HG03066 (cell line): ENCODE measurements at regions not wholly inside any gene's neighbourhood (a gene's known extent, or its start where the extent isn't known, plus 50 kb on each side); places are given as distances from the start of the nearest gene placed in this dataset.
A peak's percentile ranks its signal among the peaks of the same experiment; 100 is the strongest.

Experiments
- ATAC-seq: cut with Tn5 transposase; IDR thresholded peaks from one replicate; pipeline ENCODE4 v1.9.1; 2021; ENCODE audit warnings: low read depth; ENCODE audit not compliant: unreplicated experiment

DNA sequence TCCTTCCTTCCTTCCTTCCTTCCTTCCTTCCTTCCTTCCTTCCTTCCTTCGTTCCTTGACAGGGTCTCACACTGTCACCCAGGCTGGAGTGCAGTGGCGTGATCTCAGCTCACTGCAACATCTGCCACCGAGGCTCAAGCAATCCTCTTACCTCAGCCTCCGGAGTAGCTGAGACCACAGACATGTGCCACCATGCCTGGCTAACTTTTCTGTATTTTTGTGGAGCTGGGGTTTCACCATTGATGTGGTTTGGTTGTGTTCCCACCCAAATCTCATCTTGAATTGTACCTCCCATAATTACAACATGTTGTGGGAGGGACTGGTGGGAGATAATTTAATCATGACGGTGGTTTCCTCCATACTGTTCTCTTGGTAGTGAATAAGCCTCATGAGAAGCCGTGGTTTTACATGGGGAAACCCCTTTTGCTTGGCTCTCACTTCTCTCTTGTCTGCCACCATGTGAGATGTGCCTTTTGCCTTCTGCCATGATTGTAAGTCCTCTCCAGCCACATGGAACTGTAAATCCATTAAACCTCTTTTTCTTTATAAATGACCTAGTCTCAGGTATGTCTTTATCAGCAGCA lies 90.3 kb upstream of the MPHOSPH6 start:
- ATAC-seq = no peak

DNA sequence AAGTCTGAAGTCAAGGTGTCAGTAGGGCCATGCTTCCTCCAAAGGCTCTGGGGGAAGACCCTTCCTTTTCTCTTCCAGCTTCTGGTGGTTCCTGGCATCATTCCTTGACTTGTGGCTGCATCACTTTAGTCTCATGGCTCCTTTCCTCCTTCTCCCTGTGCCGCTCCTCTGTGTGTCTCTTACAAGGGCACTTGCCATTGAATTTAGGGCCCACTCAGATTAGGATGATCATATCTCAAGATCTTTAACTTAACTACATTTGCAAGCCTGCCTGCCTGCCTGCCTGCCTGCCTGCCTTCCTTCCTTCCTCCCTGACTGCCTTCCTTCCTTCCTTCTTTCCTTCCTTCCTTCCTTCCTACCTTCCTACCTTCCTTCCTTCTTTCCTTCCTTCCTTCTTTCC lies 89.7 kb upstream of the MPHOSPH6 start:
- ATAC-seq = no peak

DNA sequence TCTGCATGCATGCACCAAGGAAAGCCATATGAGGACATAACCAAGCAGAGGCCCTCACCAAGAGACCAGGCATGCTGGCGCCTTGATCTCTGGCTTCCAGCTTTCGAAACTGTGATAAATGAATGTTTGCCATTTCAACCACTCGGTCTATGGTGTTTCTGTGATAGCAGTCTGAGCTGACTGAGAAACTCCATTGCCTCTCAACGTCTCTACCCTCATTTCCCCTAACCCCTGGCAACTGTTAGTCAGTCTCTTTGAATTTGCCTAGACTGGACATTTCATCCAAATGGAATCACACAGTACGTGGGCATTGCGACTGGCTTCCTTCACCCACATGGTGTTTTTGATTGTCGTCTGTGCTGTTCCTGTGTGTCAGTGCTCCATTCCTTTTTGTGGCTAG lies 88.0 kb upstream of the MPHOSPH6 start:
- ATAC-seq = no peak

DNA sequence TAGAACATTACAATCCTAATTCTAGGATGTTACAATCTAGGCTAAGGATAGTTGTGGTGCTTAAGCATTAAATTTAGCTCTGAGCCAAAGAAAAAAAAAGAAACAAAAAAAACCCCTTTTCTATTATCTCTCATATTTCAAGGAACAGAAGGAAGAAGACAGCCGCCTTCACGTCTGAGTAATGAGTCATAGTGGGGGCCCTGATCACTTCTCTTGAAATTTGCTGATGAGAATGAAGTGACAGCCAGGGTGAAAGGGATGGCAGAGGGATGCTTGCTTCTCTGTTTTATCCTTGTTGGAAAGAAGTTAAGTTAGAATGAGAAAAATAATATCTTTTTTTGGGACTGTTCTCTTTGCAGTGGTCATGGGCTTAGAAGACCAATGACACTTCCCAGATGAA lies 82.6 kb upstream of the MPHOSPH6 start:
- no peak for ATAC-seq

DNA sequence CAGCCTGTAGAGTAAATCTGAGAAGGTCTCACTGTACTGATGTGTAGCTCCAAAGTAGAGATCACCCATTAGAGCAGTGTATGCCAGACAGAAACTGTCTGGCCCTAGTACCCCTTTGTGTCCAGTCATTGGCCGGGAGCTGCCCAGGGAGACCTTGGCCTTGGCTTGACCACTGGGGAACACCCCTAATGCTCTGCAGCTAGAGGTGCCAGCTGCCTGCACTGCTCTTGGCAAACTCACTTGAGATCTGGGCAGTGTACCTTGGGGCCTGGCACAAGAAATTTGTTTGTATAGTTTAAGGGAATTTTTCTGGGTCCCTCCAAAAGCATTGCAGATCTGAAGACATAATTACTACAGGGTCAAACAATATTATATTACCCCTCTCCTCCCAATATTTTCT lies 78.7 kb upstream of the MPHOSPH6 start:
- ATAC-seq = no peak

DNA sequence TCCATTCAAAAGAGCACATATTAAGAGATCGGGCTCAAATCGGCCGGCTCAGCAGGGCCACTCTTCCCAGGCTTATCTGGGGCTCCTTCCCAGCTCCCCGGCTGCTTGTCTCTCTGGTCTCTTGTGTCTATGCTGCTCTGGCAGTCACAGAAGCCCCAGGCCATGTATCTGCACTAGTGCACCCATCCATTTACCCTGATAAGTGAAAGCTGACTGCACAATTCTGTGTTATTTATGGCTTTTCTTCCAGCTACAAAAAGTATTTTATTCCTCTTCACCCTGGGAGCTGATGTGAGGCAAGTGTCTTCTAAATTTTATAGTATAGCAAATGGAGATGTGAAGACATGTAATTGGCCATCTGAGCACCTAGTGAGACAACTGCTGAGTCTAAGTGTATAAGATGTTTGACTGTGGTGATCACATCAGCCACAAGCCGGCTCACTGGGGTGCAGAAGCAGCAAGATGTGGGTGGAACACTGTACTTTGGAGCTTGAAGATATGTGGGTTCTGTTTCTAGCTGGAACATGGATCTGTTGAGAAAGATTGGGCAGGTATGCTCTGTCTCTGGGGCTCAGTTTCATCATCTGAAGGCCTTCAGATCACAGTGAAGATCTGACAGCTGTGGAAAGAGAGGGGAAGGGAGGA lies 78.1 kb upstream of the MPHOSPH6 start:
- ATAC-seq = no peak

DNA sequence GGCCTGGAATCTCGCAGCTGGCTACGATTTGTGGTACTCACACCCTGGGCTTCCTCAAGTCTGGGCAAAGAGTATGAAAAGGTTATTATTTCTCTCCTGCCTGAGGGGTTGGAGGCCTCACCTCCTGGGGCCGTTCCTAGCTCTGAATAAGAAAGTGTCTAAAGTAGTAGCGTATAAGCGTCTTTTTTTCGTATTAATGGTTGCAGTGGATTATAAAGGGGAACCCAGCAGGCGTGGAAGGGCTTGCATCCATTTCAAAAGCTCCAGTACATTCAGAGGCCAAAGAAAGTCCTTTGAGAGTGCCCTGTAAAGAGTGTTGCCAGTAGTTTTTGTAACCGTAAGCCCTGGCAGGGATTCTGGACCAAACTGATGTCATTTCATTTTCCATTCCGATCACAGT lies 72.2 kb upstream of the MPHOSPH6 start:
- no peak for ATAC-seq

DNA sequence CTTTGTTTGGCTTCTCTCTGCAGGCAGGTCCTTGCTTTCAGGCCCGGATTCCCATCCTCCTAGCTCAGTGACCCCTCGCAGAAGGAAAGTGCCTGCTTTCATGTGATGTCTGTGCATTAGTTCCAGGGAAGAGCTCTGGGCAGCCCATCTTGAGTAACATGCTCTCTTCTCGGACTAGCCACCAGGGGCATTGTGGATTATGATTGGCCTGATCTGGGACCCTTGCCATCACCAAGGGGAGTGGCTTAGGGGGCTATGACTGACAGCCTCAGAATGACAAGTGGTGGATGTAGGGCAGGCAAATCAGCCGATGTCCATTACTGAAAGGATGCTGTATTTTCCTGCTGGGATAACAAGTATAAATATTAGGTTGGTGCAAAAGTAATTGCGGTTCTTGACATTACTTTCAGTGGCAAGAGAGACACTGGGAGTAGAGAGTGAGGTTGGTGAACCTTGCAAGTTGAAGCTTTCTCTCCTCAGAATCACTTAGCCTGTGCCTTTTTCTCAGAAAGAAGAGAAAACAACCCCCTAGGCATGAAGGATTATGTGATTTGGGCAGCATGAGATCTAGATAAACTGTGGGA lies 71.5 kb upstream of the MPHOSPH6 start:
- ATAC-seq = no peak

DNA sequence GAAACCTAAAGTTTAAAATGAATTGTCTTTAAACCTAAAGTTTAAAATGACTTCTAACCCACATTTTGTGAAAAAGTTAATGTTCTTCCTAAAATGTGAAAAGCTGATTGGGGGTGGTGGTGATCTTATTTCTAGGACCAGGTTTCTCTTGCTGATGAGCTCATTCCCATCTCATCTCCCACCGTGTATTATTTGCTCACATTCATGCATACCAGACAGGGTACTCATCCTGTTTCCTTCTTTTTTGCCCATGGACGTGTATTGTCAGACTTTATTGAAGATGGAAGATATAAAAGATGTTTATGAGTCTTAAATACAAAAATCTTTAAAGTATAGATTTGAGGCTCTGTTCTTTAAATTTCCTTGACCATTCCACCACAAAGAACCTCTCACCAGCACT lies 70.1 kb upstream of the MPHOSPH6 start:
- ATAC-seq = no peak

DNA sequence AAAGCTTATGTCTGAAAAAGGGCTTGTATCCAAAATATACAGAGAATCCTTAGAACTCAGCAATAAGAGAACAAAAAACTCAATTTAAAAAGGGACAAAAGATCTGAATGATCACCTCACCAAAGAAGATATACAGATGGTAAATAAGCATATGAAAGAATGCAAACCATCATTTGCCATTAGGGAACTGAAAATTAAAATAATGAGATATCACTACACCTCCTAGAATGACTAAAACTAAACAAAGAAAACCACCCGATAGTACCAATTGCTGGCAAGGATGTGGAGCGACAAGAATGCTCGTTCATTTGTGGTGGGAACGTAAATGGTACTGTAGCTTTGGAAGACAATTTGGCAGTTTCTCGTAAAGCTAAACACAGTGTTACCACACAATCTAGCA lies 66.9 kb upstream of the MPHOSPH6 start:
- no peak for ATAC-seq

DNA sequence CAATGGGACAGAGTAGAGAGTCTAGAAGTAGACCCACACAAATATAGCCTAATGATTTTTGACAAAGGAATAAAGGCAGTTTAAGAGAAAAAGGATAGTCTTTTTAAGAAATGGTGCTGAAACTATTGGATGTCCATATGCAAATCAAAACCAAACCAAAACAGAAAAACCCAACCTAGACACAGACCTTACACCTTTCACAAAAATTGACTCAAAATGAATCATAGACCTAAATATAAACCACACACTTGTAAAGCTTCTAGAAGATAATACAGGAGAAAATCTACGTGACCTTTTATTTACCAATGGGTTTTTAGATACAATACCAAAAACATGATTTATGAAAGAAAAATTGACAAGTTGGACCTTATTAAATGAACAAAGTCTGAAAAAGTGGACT lies 66.4 kb upstream of the MPHOSPH6 start:
- ATAC-seq = peak; percentile 54

DNA sequence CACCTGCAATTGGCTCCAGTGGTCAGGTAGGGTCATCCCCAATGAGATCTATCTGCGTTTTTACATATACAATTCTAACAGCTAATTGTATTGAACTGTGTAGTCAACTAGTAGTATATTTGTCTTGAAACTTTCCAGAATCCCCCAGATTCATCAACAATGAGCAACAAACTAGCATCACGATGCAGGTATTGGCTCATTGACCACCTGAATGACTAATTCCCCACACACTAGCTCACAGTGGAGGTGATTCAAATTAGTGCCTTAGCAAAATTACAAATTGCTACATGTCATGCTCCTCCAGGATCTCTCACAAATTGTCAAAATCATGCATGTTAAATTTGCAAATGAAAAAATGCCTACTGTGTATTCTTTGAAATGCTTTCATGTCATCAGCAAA lies 62.8 kb upstream of the MPHOSPH6 start:
- ATAC-seq = no peak

DNA sequence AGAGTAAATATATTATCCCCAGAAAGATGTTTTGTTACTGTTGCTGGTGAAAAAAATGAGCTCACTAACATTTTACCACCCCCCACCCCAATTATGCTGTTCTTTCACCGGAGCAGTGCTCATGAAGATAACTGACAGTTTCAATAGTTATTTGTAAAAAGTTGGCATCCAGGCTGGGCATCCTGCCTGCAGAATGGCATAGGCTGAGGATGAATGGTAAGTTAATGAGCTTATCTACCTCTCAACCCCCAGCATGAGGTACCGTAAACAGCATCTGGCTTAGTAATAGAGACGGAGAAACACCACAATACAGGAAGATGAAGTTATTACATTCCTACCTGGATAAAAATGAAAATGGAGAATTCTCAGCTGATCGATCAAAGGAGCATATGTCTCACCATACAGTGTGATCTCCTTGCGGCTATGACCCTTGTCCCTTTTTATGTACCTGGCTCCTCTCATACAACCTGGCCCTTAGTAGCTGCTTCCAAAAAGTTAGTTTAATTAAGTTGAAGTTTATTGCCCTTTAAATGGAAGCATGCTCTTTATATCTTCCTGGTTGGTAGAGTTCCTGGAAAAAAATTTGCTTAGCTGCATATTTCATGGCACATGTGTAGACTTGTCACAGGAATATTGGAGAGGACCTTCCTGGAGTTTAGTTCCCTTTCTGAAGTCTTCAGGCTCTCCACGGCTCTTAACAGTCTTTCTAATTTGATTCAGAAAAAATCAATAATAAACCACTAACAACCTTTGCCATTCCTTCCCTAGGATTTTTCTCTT lies 61.2 kb upstream of the MPHOSPH6 start:
- ATAC-seq = no peak

DNA sequence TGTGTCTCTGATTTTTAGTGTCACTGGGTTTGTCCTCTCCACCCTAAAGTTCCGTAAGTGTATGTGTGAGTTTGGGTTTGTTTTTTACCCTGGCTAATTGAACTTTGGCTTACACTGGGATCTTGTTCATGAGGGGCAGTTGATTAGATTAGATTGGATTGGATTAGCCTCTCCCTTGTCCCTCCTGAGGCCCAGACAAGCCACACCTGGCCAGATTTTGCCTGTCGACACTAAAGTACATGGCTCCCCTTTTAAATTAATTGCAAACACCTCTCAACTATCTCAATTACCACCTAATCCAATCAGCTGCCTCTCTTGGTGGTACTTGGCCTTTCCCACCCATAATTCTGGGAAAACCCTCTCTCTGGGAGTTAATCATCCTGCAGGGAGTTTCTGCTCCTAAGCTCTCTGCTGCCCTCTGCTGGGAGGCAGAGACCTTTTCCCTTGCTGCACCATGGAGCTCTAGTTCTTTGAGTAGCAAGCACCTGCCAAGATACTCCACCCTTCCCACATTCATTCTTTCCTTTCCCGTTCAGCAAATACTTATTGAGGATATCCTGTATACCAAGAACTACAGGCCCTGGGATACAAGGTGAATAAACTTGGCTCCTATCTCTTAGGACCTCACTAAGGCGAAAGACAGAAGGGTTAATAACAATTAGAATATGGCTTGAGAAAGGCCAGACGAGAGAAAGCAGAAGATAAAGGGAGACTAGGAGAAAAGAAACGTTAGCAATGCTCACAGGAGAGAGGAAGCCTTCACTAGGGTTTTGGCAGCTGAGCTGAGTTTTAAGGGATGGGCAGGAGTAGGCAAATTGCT lies 60.0 kb upstream of the MPHOSPH6 start:
- no peak for ATAC-seq

DNA sequence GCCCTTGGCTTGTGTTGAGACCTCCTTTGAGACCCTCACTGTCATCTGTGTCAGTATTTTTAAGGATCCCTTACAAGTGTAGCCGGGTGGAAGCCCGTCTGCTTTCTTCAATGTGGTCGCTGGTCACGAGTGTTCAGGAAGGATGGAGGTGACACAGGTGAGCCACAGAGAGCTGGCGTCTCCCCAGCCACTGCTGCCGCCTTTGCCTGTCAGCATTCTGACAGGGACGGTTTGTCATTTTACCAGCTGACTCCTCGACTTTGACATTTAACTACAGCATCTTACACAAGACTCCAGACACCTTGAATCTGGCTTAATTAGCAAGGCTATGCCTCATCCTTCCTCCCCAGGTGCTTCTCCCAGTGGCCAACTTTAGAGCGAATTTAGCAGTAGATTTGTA lies 56.3 kb upstream of the MPHOSPH6 start:
- no peak for ATAC-seq

DNA sequence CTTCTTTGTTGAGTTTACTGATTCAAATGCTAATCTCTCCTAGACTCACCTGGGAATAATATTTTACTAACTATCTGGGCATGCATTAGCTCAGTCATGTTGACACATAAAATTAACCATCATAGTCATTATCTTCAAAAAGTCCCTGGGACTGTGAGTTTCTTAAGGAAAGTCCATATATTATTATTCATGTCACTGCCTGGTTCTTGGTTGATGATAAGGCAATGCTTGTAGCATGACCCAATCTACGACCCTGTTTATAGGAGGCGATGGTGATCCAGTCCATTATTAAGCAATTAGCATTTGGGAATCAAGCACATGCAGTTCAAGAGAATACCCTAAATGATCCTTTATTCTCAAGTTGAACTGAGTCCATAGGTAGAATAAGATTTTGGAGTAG lies 54.8 kb upstream of the MPHOSPH6 start:
- no peak for ATAC-seq

DNA sequence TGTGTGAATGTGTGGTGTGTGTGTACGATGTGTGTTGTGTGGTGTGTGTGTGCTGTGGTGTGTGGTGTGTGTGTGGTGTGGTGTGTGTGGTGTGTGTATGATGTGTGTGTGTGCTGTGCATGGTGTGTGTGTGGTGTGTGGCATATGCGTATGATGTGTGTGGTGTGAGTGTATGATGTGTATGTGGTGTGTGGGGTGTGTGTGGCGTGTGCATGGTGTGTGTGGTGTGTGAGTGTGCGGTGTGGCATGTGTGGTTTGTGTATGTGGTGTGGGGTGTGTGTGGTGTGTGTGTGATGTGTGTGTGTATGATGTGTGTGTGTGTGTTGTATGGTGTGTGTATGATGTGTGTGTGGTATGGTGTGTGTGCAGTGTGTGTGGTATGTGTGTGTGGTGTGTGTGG lies 50.5 kb upstream of the MPHOSPH6 start:
- no peak for ATAC-seq
